Pulmonary artery endothelial cell (primary cell): ENCODE measurements at regions not wholly inside any gene's neighbourhood (a gene's known extent, or its start where the extent isn't known, plus 50 kb on each side); places are given as distances from the start of the nearest gene placed in this dataset.

ENCODE experiments used
- DNase-seq: peaks from one replicate; pipeline ENCODE4 v3.0.0-alpha.2; 2011; ENCODE audit warnings: low read depth, low spot score

GRCh38 chr1:29478879-29479278 lies 242.6 kb downstream of the PTPRU start:
- DNase-seq = no peak

- no peak for DNase-seq
Measured at GRCh38 chr1:29478151-29478791, 241.9 kb downstream of the PTPRU start.

- no peak for DNase-seq
Measured at GRCh38 chr1:29475326-29475725, 239.0 kb downstream of the PTPRU start.

- DNase-seq = no peak
Measured at GRCh38 chr1:29474274-29475244, 238.2 kb downstream of the PTPRU start.

GRCh38 chr1:29473161-29473855 lies 237.0 kb downstream of the PTPRU start:
- DNase-seq = no peak

- no peak for DNase-seq
Measured at GRCh38 chr1:29471487-29472313, 235.4 kb downstream of the PTPRU start.

GRCh38 chr1:29470788-29471119 lies 234.4 kb downstream of the PTPRU start:
- no peak for DNase-seq

GRCh38 chr1:29470087-29470787 lies 233.9 kb downstream of the PTPRU start:
- no peak for DNase-seq

GRCh38 chr1:29469457-29469856 lies 233.1 kb downstream of the PTPRU start:
- DNase-seq = no peak

- no peak for DNase-seq
Measured at GRCh38 chr1:29467989-29468900, 231.9 kb downstream of the PTPRU start.

GRCh38 chr1:29466258-29466657 lies 229.9 kb downstream of the PTPRU start:
- no peak for DNase-seq

- DNase-seq = no peak
Measured at GRCh38 chr1:29465755-29466154, 229.4 kb downstream of the PTPRU start.

GRCh38 chr1:29462096-29462495 lies 225.8 kb downstream of the PTPRU start:
- no peak for DNase-seq

- no peak for DNase-seq
Measured at GRCh38 chr1:29461115-29461739, 224.9 kb downstream of the PTPRU start.

GRCh38 chr1:29460694-29461093 lies 224.4 kb downstream of the PTPRU start:
- no peak for DNase-seq

- no peak for DNase-seq
Measured at GRCh38 chr1:29460041-29460610, 223.8 kb downstream of the PTPRU start.

- no peak for DNase-seq
Measured at GRCh38 chr1:29459620-29459945, 223.3 kb downstream of the PTPRU start.

- no peak for DNase-seq
Measured at GRCh38 chr1:29458737-29459619, 222.7 kb downstream of the PTPRU start.
